HEK293 (cell line): ENCODE measurements at regions not wholly inside any gene's neighbourhood (a gene's known extent, or its start where the extent isn't known, plus 50 kb on each side); places are given as distances from the start of the nearest gene placed in this dataset.

Experiments
- CTCF ChIA-PET: fragments of 350-600 bp; formaldehyde crosslinking; extraction: SDS; loops from one replicate; lab custom pipeline; 2021; ENCODE audit warnings: antibody characterized with exemption; lab: Yijun Ruan, JAX
- POLR2A ChIA-PET: fragments of 300-600 bp; formaldehyde crosslinking; extraction: SDS; loops from one replicate; lab custom pipeline; 2020; ENCODE audit warnings: antibody characterized with exemption, inconsistent platforms; lab: Yijun Ruan, JAX
- H3K27ac ChIP-seq: fragments of 200-500 bp; sonication (Bioruptor generic); 2 replicates; pipeline ENCODE4 v1.5.1; 2014; ENCODE audit warnings: low read depth, low read length, control low read depth, inconsistent platforms; ENCODE audit errors: extremely low read depth
- H3K36me3 ChIP-seq, 2 experiments: fragments of 200-500 bp in 1 of 2; sonication (Bioruptor generic) in 1 of 2; 1 replicate in 1 of 2; 2 replicates in 1 of 2; pipeline ENCODE4 v1.5.1; 2014 to 2017; ENCODE audit warnings: inconsistent platforms in 2 of 2, low read length in 2 of 2; ENCODE audit not compliant: control insufficient read depth in 2 of 2, insufficient read depth in 1 of 2
- H3K4me1 ChIP-seq: fragments of 200-500 bp; sonication (Bioruptor generic); 2 replicates; pipeline ENCODE4 v1.5.1; 2014; ENCODE audit warnings: mild to moderate bottlenecking, low read length, inconsistent platforms; ENCODE audit not compliant: control insufficient read depth, insufficient read depth
- H3K4me3 ChIP-seq: 2 replicates; pipeline ENCODE4 v1.5.1; 2011; ENCODE audit warnings: low read depth, mild to moderate bottlenecking, control low read depth, low read length, moderate library complexity
- H3K9me3 ChIP-seq: fragments of 200-500 bp; sonication (Bioruptor generic); 2 replicates; pipeline ENCODE4 v1.5.1; 2014; ENCODE audit warnings: low read depth, low read length, inconsistent platforms; ENCODE audit not compliant: control insufficient read depth, insufficient read depth
- BCL11A ChIP-seq: fragments of 450-650 bp; formaldehyde crosslinking; IDR thresholded peaks from 2 replicates; pipeline ENCODE4 v1.5.1; 2016; ENCODE audit warnings: low read depth, missing biosample characterization, missing genetic modification characterization
- GFI1B ChIP-seq: fragments of 450-650 bp; formaldehyde crosslinking; IDR thresholded peaks from 2 replicates; pipeline ENCODE4 v1.5.1; 2016; ENCODE audit warnings: missing biosample characterization, missing genetic modification characterization
- GLI2 ChIP-seq: fragments of 450-650 bp; formaldehyde crosslinking; IDR thresholded peaks from 2 replicates; pipeline ENCODE4; 2017; ENCODE audit warnings: missing biosample characterization, missing genetic modification characterization, low read depth, borderline replicate concordance
- GLI4 ChIP-seq: fragments of 450-650 bp; formaldehyde crosslinking; IDR thresholded peaks from 2 replicates; pipeline ENCODE4 v1.5.1; 2016; ENCODE audit warnings: missing biosample characterization, missing genetic modification characterization
- KLF10 ChIP-seq: fragments of 450-650 bp; IDR thresholded peaks from 2 replicates; pipeline ENCODE4 v1.5.1; 2018; ENCODE audit warnings: missing biosample characterization, mild to moderate bottlenecking, missing genetic modification characterization
- KLF8 ChIP-seq: fragments of 450-650 bp; formaldehyde crosslinking; IDR thresholded peaks from 2 replicates; pipeline ENCODE4 v1.5.1; 2016; ENCODE audit warnings: missing biosample characterization, missing genetic modification characterization
- SETDB1 ChIP-seq: IDR thresholded peaks from one replicate; pipeline ENCODE4 v1.6.1; 2017; ENCODE audit warnings: mild to moderate bottlenecking, low read length, moderate library complexity, mixed read lengths; ENCODE audit not compliant: insufficient read length
- ZBTB17 ChIP-seq: fragments of 450-650 bp; formaldehyde crosslinking; IDR thresholded peaks from 2 replicates; pipeline ENCODE4 v1.5.1; 2016; ENCODE audit warnings: missing biosample characterization, missing genetic modification characterization
- ZBTB20 ChIP-seq: fragments of 450-650 bp; formaldehyde crosslinking; IDR thresholded peaks from 2 replicates; pipeline ENCODE4 v1.5.1; 2016; ENCODE audit warnings: missing biosample characterization, missing genetic modification characterization
- ZBTB7A ChIP-seq: fragments of 450-650 bp; formaldehyde crosslinking; IDR thresholded peaks from 2 replicates; pipeline ENCODE4 v1.5.1; 2016; ENCODE audit warnings: low read depth, missing biosample characterization, missing genetic modification characterization
- ZNF112 ChIP-seq: fragments of 450-650 bp; formaldehyde crosslinking; IDR thresholded peaks from 2 replicates; pipeline ENCODE4 v1.5.0; 2017; ENCODE audit warnings: missing biosample characterization, missing genetic modification characterization
- ZNF132 ChIP-seq: fragments of 450-650 bp; formaldehyde crosslinking; IDR thresholded peaks from 2 replicates; pipeline ENCODE4 v1.5.1; 2017; ENCODE audit warnings: missing biosample characterization, missing genetic modification characterization, borderline replicate concordance
- ZNF19 ChIP-seq: fragments of 450-650 bp; formaldehyde crosslinking; IDR thresholded peaks from 2 replicates; pipeline ENCODE4; 2016; ENCODE audit warnings: missing biosample characterization, missing genetic modification characterization, low read depth
- ZNF366 ChIP-seq: fragments of 450-650 bp; formaldehyde crosslinking; conservative IDR thresholded peaks from 2 replicates; pipeline ENCODE4 v1.5.1; 2016; ENCODE audit warnings: missing biosample characterization, missing genetic modification characterization
- ZNF423 ChIP-seq: fragments of 450-650 bp; formaldehyde crosslinking; IDR thresholded peaks from 2 replicates; pipeline ENCODE4 v1.5.1; 2016; ENCODE audit warnings: missing biosample characterization, missing genetic modification characterization
- ZNF501 ChIP-seq: fragments of 450-650 bp; formaldehyde crosslinking; IDR thresholded peaks from 2 replicates; pipeline ENCODE4 v1.5.1; 2016; ENCODE audit warnings: missing biosample characterization, missing genetic modification characterization
- ZNF621 ChIP-seq: fragments of 450-650 bp; formaldehyde crosslinking; IDR thresholded peaks from 2 replicates; pipeline ENCODE4 v1.5.1; 2017; ENCODE audit warnings: missing biosample characterization, missing genetic modification characterization
- ZNF629 ChIP-seq: fragments of 450-650 bp; formaldehyde crosslinking; IDR thresholded peaks from 2 replicates; pipeline ENCODE4 v1.5.1; 2017; ENCODE audit warnings: missing biosample characterization, missing genetic modification characterization
- ZSCAN23 ChIP-seq: fragments of 450-650 bp; formaldehyde crosslinking; IDR thresholded peaks from 2 replicates; pipeline ENCODE4 v1.5.1; 2016; ENCODE audit warnings: missing biosample characterization, missing genetic modification characterization
- ZXDB ChIP-seq: fragments of 450-650 bp; formaldehyde crosslinking; IDR thresholded peaks from 2 replicates; pipeline ENCODE4 v1.5.1; 2016; ENCODE audit warnings: missing biosample characterization, missing genetic modification characterization
- TF ChIP-seq, protein P1 (sequence below): fragments of 450-650 bp; formaldehyde crosslinking; IDR thresholded peaks from 2 replicates; pipeline ENCODE4 v1.5.1; 2016; ENCODE audit warnings: missing biosample characterization, missing genetic modification characterization
- TF ChIP-seq, protein P2 (sequence below): fragments of 450-650 bp; formaldehyde crosslinking; IDR thresholded peaks from 2 replicates; pipeline ENCODE4 v1.5.1; 2016; ENCODE audit warnings: missing biosample characterization, missing genetic modification characterization
- TF ChIP-seq, protein P3 (sequence below): fragments of 450-650 bp; formaldehyde crosslinking; IDR thresholded peaks from 2 replicates; pipeline ENCODE4 v1.5.1; 2017; ENCODE audit warnings: missing biosample characterization, missing genetic modification characterization

GRCh38 chr5:174198541-174198940 is 153.0 kb downstream of the NSG2 start:
- Histone ChIP-seq H3K9me3 (no peaks in the 10 kb centered on the region), H3K4me1 (no peaks in the 10 kb centered on the region)
- TF ChIP-seq GFI1B (tag by site-specific recombination), result no peak
- TF ChIP-seq ZNF621 (tag by site-specific recombination), result no peak
- TF ChIP-seq ZBTB20 (tag by site-specific recombination), result no peak
- TF ChIP-seq SETDB1, result no peak
- TF ChIP-seq, all 188 proteins: peak for 0
- H3K27ac ChIP-seq, result no peak overlapping the region
- ChIA-PET CTCF (no interaction called here), POLR2A (no interaction called here)
- no peaks in the 10 kb centered on the region for H3K36me3 ChIP-seq
- H3K4me3 ChIP-seq, result no peak overlapping the region

GRCh38 chr5:174202996-174203395 is 157.5 kb downstream of the NSG2 start:
- TF ChIP-seq ZBTB20 (tag by site-specific recombination), result no peak
- TF ChIP-seq ZXDB (tag by site-specific recombination), result no peak
- no peak for TF ChIP-seq ZNF112 (tag by site-specific recombination)
- TF ChIP-seq ZNF19 (tag by site-specific recombination), result no peak
- TF ChIP-seq KLF8 (tag by site-specific recombination), result no peak
- TF ChIP-seq ZNF423, result no peak
- TF ChIP-seq ZNF501 (tag by site-specific recombination), result no peak
- no peak for TF ChIP-seq BCL11A (tag by site-specific recombination)
- no peak for TF ChIP-seq ZBTB7A
- TF ChIP-seq GLI4 (tag by site-specific recombination), result no peak
- TF ChIP-seq ZNF629 (tag by site-specific recombination), result no peak
- TF ChIP-seq, protein P1, sequence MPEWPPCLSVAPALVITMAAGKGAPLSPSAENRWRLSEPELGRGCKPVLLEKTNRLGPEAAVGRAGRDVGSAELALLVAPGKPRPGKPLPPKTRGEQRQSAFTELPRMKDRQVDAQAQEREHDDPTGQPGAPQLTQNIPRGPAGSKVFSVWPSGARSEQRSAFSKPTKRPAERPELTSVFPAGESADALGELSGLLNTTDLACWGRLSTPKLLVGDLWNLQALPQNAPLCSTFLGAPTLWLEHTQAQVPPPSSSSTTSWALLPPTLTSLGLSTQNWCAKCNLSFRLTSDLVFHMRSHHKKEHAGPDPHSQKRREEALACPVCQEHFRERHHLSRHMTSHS, result no peak
- no peak for TF ChIP-seq ZSCAN23 (tag by site-specific recombination)
- no peak for TF ChIP-seq ZBTB17
- no peak for TF ChIP-seq KLF10 (tag by site-specific recombination)
- no peak for TF ChIP-seq GLI2 (tag by site-specific recombination)
- ChIA-PET POLR2A (no interaction called here), CTCF (no interaction called here)
- H3K36me3 ChIP-seq, result no peaks in the 10 kb centered on the region
- H3K9me3 ChIP-seq, result no peaks in the 10 kb centered on the region
- no peak overlapping the region for H3K27ac ChIP-seq
- no peaks in the 10 kb centered on the region for H3K4me1 ChIP-seq
- H3K4me3 ChIP-seq, result no peak overlapping the region

GRCh38 chr5:174204535-174205313 is 159.2 kb downstream of the NSG2 start:
- CTCF ChIA-PET, result interaction anchor here (0.6 kb wide), 1 partner anchor 519 kb away, joined by 4 read pairs; no protein-coding TSS in a partner anchor
- POLR2A ChIA-PET, result interaction anchor here (0.8 kb wide), 1 partner anchor 30 kb away, joined by 4 read pairs; no protein-coding TSS in a partner anchor

More at GRCh38 chr5:174204535-174205313, 159.2 kb downstream of the NSG2 start:
- TF ChIP-seq, protein P2, sequence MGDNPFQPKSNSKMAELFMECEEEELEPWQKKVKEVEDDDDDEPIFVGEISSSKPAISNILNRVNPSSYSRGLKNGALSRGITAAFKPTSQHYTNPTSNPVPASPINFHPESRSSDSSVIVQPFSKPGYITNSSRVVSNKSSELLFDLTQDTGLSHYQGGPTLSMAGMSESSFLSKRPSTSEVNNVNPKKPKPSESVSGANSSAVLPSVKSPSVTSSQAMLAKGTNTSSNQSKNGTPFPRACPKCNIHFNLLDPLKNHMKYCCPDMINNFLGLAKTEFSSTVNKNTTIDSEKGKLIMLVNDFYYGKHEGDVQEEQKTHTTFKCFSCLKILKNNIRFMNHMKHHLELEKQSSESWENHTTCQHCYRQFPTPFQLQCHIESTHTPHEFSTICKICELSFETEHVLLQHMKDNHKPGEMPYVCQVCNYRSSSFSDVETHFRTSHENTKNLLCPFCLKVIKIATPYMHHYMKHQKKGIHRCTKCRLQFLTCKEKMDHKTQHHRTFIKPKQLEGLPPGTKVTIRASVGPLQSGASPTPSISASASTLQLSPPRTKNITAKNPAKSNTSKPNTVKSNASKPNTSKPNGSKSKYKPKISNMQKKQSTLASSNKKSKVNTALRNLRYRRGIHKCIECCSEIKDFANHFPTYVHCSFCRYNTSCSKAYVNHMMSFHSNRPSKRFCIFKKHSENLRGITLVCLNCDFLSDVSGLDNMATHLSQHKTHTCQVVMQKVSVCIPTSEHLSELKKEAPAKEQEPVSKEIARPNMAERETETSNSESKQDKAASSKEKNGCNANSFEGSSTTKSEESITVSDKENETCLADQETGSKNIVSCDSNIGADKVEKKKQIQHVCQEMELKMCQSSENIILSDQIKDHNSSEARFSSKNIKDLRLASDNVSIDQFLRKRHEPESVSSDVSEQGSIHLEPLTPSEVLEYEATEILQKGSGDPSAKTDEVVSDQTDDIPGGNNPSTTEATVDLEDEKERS, result no peak
- TF ChIP-seq, protein P3, sequence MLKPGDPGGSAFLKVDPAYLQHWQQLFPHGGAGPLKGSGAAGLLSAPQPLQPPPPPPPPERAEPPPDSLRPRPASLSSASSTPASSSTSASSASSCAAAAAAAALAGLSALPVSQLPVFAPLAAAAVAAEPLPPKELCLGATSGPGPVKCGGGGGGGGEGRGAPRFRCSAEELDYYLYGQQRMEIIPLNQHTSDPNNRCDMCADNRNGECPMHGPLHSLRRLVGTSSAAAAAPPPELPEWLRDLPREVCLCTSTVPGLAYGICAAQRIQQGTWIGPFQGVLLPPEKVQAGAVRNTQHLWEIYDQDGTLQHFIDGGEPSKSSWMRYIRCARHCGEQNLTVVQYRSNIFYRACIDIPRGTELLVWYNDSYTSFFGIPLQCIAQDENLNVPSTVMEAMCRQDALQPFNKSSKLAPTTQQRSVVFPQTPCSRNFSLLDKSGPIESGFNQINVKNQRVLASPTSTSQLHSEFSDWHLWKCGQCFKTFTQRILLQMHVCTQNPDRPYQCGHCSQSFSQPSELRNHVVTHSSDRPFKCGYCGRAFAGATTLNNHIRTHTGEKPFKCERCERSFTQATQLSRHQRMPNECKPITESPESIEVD (tag by site-specific recombination), result no peak
- TF ChIP-seq ZNF132 (no peak), ZNF366 (tag by site-specific recombination) (no peak)
- no peaks in the 10 kb centered on the region for H3K36me3 ChIP-seq
- no peaks in the 10 kb centered on the region for H3K9me3 ChIP-seq
- H3K4me1 ChIP-seq, result no peaks in the 10 kb centered on the region
- no peak overlapping the region for H3K27ac ChIP-seq
- no peak overlapping the region for H3K4me3 ChIP-seq
